SK-N-SH treated with all-trans-retinoic acid at 6 μM for 48 hours (cell line): ENCODE measurements at regions not wholly inside any gene's neighbourhood (a gene's known extent, or its start where the extent isn't known, plus 50 kb on each side); places are given as distances from the start of the nearest gene placed in this dataset.

ENCODE experiments used
- ATAC-seq: fragments of 200-7000 bp; cut with Tn5 transposase; 3 replicates; pipeline ENCODE4 v1.9.1; 2020; ENCODE audit warnings: mild to moderate bottlenecking, moderate library complexity
- ARNTL ChIP-seq: fragments of 450-650 bp; formaldehyde crosslinking; IDR thresholded peaks from 2 replicates; pipeline ENCODE4 v1.5.0; 2020; ENCODE audit warnings: low read depth, mild to moderate bottlenecking, moderate library complexity, borderline replicate concordance
- BACH2 ChIP-seq: fragments of 250-450 bp; sonication (Bioruptor Pico); IDR thresholded peaks from 2 replicates; pipeline ENCODE4 v1.9.0; 2021; ENCODE audit warnings: mild to moderate bottlenecking, borderline replicate concordance
- CSDC2 ChIP-seq: fragments of 250-450 bp; sonication (Bioruptor Pico); IDR thresholded peaks from 2 replicates; pipeline ENCODE4 v1.5.0; 2020; ENCODE audit warnings: mild to moderate bottlenecking, moderate library complexity
- CSRNP3 ChIP-seq: fragments of 250-450 bp; sonication (Bioruptor Pico); IDR thresholded peaks from 2 replicates; pipeline ENCODE4 v1.5.1; 2021; ENCODE audit warnings: mild to moderate bottlenecking, moderate library complexity
- ESRRG ChIP-seq: fragments of 250-450 bp; sonication (Bioruptor Pico); IDR thresholded peaks from 2 replicates; pipeline ENCODE4 v1.6.1; 2021; ENCODE audit warnings: mild to moderate bottlenecking
- GLIS3 ChIP-seq: fragments of 250-450 bp; sonication (Bioruptor Pico); IDR thresholded peaks from 2 replicates; pipeline ENCODE4 v1.5.0; 2020; ENCODE audit warnings: mild to moderate bottlenecking, moderate library complexity
- ISL1 ChIP-seq: fragments of 250-450 bp; sonication (Bioruptor Pico); IDR thresholded peaks from 2 replicates; pipeline ENCODE4 v2.1.2; 2022; ENCODE audit warnings: mild to moderate bottlenecking, moderate library complexity
- OSR1 ChIP-seq: fragments of 250-450 bp; sonication (Bioruptor Pico); IDR thresholded peaks from 2 replicates; pipeline ENCODE4 v1.8.0; 2022; ENCODE audit warnings: moderate library complexity, mild to moderate bottlenecking, inconsistent platforms
- PATZ1 ChIP-seq: fragments of 250-450 bp; sonication (Bioruptor Pico); IDR thresholded peaks from 2 replicates; pipeline ENCODE4 v1.8.0; 2020; ENCODE audit warnings: mild to moderate bottlenecking, moderate library complexity, borderline replicate concordance
- POU6F1 ChIP-seq: fragments of 250-450 bp; sonication (Bioruptor Pico); IDR thresholded peaks from 2 replicates; pipeline ENCODE4 v1.8.0; 2021; ENCODE audit warnings: low read depth, mild to moderate bottlenecking, moderate library complexity, borderline replicate concordance
- PPARA ChIP-seq: fragments of 250-450 bp; sonication (Bioruptor Pico); IDR thresholded peaks from 2 replicates; pipeline ENCODE4 v1.5.0; 2020; ENCODE audit warnings: mild to moderate bottlenecking, borderline replicate concordance
- RARB ChIP-seq: fragments of 250-450 bp; sonication (Bioruptor Pico); IDR thresholded peaks from 2 replicates; pipeline ENCODE4 v1.8.0; 2021; ENCODE audit warnings: mild to moderate bottlenecking, moderate library complexity
- SNAI2 ChIP-seq: fragments of 250-450 bp; sonication (Bioruptor Pico); IDR thresholded peaks from 2 replicates; pipeline ENCODE4 v1.5.0; 2020; ENCODE audit warnings: mild to moderate bottlenecking, moderate library complexity
- TCF4 ChIP-seq: fragments of 250-450 bp; sonication (Bioruptor Pico); IDR thresholded peaks from 2 replicates; pipeline ENCODE4 v1.8.0; 2021; ENCODE audit warnings: mild to moderate bottlenecking, moderate library complexity, borderline replicate concordance
- TOX ChIP-seq: fragments of 250-450 bp; sonication (Bioruptor Pico); IDR thresholded peaks from 2 replicates; pipeline ENCODE4 v1.8.0; 2021; ENCODE audit warnings: mild to moderate bottlenecking, moderate library complexity, borderline replicate concordance
- TSHZ2 ChIP-seq: fragments of 250-450 bp; sonication (Bioruptor Pico); IDR thresholded peaks from 2 replicates; pipeline ENCODE4 v1.5.0; 2020; ENCODE audit warnings: mild to moderate bottlenecking, moderate library complexity
- ZC3H10 ChIP-seq: fragments of 250-450 bp; sonication (Bioruptor Pico); IDR thresholded peaks from 2 replicates; pipeline ENCODE4 v1.5.1; 2021; ENCODE audit warnings: mild to moderate bottlenecking, moderate library complexity
- ZFP3 ChIP-seq: fragments of 250-450 bp; sonication (Bioruptor Pico); IDR thresholded peaks from 2 replicates; pipeline ENCODE4 v1.5.0; 2020; ENCODE audit warnings: mild to moderate bottlenecking, moderate library complexity
- ZFP30 ChIP-seq: fragments of 450-650 bp; formaldehyde crosslinking; IDR thresholded peaks from 2 replicates; pipeline ENCODE4 v1.5.0; 2022; ENCODE audit warnings: mild to moderate bottlenecking, moderate library complexity
- ZNF565 ChIP-seq: fragments of 450-650 bp; formaldehyde crosslinking; conservative IDR thresholded peaks from 2 replicates; pipeline ENCODE4 v1.5.0; 2020; ENCODE audit warnings: low read depth, mild to moderate bottlenecking, moderate library complexity
- ZNF8 ChIP-seq: fragments of 450-650 bp; formaldehyde crosslinking; IDR thresholded peaks from 2 replicates; pipeline ENCODE4 v1.5.0; 2020; ENCODE audit warnings: mild to moderate bottlenecking, moderate library complexity

- TF ChIP-seq ESRRG (no peak), ISL1 (CRISPR knock-in tag) (no peak), ZNF8 (CRISPR knock-in tag) (no peak), ZFP30 (CRISPR knock-in tag) (no peak), SNAI2 (CRISPR knock-in tag) (no peak), BACH2 (no peak), TOX (CRISPR knock-in tag) (no peak), TCF4 (no peak)
Observed at GRCh38 chr18:10044054-10044453, 130.2 kb downstream of the VAPA start (continued).

GRCh38 chr18:10045296-10045891 lies 131.6 kb downstream of the VAPA start:
- TF ChIP-seq ESRRG (no peak), OSR1 (no peak), ISL1 (CRISPR knock-in tag) (no peak), CSDC2 (CRISPR knock-in tag) (no peak), PPARA (CRISPR knock-in tag) (no peak), ZNF8 (CRISPR knock-in tag) (no peak), BACH2 (no peak), ZFP30 (CRISPR knock-in tag) (no peak), ZFP3 (CRISPR knock-in tag) (no peak), ZNF565 (CRISPR knock-in tag) (no peak), SNAI2 (CRISPR knock-in tag) (no peak)
- no peak for ATAC-seq

GRCh38 chr18:10046178-10046807 lies 132.5 kb downstream of the VAPA start:
- no peak for TF ChIP-seq CSRNP3 (CRISPR knock-in tag)
- TF ChIP-seq ZFP3 (CRISPR knock-in tag): no peak
- TF ChIP-seq ISL1 (CRISPR knock-in tag): no peak
- TF ChIP-seq GLIS3 (CRISPR knock-in tag): no peak
- no peak for TF ChIP-seq ZFP30 (CRISPR knock-in tag)
- ATAC-seq: no peak

GRCh38 chr18:10047237-10047636 lies 133.4 kb downstream of the VAPA start:
- TF ChIP-seq TSHZ2 (CRISPR knock-in tag) (no peak), CSDC2 (CRISPR knock-in tag) (no peak), ARNTL (CRISPR knock-in tag) (no peak), CSRNP3 (CRISPR knock-in tag) (no peak), ISL1 (CRISPR knock-in tag) (no peak), RARB (CRISPR knock-in tag) (no peak), POU6F1 (CRISPR knock-in tag) (no peak)
- ATAC-seq: no peak

GRCh38 chr18:10049747-10050146 lies 135.9 kb downstream of the VAPA start:
- no peak for ATAC-seq
- no peak for TF ChIP-seq ISL1 (CRISPR knock-in tag)
- TF ChIP-seq ZFP30 (CRISPR knock-in tag): no peak
- TF ChIP-seq TSHZ2 (CRISPR knock-in tag): no peak
- TF ChIP-seq ZNF8 (CRISPR knock-in tag): no peak
- no peak for TF ChIP-seq ZC3H10 (CRISPR knock-in tag)
- TF ChIP-seq ARNTL (CRISPR knock-in tag): no peak
- no peak for TF ChIP-seq PATZ1 (CRISPR knock-in tag)
